ENCODE measurements at regions not wholly inside any gene's neighbourhood (a gene's known extent, or its start where the extent isn't known, plus 50 kb on each side); places are given as distances from the start of the nearest gene placed in this dataset.

- intact Hi-C loops (cut with micrococcal nuclease) = no loop called here
Measured at GRCh38 chr1:30329263-30329753, 394.1 kb downstream of the MATN1 start.

More at GRCh38 chr1:30329263-30329753, 394.1 kb downstream of the MATN1 start:
- Histone ChIP-seq H3K9me2 (ENCODE audit: insufficient read depth) (no peaks in the 10 kb centered on the region), H4K20me1 (ENCODE audit: insufficient read depth) (no peaks in the 10 kb centered on the region), H3K79me2 (ENCODE audit: insufficient read depth, low read length) (no peaks in the 10 kb centered on the region), H3K4me3 (replicated peaks in 1 of 2; ENCODE audit: low read depth in 1 of 2, low read length in 2 of 2) (no peak overlapping the region), H3K9me3 (ENCODE audit: control insufficient read depth in 1 of 2, insufficient read depth in 1 of 2, low read depth in 1 of 2, low read length in 2 of 2) (no peaks in the 10 kb centered on the region), H3K27me3 (ENCODE audit: insufficient read depth, low read length) (no peaks in the 10 kb centered on the region), H3K27ac (ENCODE audit: low read depth, low read length) (no peak overlapping the region), H3K9ac (ENCODE audit: low read length) (no peak overlapping the region), H2AFZ (ENCODE audit: low read depth, low read length, poor library complexity, severe bottlenecking) (no peak overlapping the region), H3K36me3 (ENCODE audit: control insufficient read depth in 1 of 2, insufficient read depth in 2 of 2, low read length in 2 of 2) (no peaks in the 10 kb centered on the region), H3K4me2 (ENCODE audit: low read length) (no peak overlapping the region), H3K4me1 (ENCODE audit: control insufficient read depth in 1 of 2, insufficient read depth in 2 of 2, low read length in 2 of 2) (no peaks in the 10 kb centered on the region)
- DNase-seq (ENCODE audit: low read depth, low spot score) (no peak), ATAC-seq (no peak)
- no TSS peak for BruUV-seq (replicated peaks)
- TF ChIP-seq SP1 (IDR thresholded peaks at IDR 0.05; ENCODE audit: low read depth) (no peak), POLR2AphosphoS5 (IDR thresholded peaks at IDR 0.05; ENCODE audit: low read depth, low read length) (no peak), ZNF274 (IDR thresholded peaks at IDR 0.05; ENCODE audit: low read depth, low read length) (no peak), EZH2 (IDR thresholded peaks at IDR 0.05) (no peak), EGR1 (IDR thresholded peaks at IDR 0.05; ENCODE audit: low read depth) (no peak), FOSL1 (IDR thresholded peaks at IDR 0.05; ENCODE audit: low read depth) (no peak), ELF1 (IDR thresholded peaks at IDR 0.05; ENCODE audit: borderline replicate concordance, low read depth) (no peak), ZFX (IDR thresholded peaks at IDR 0.05) (no peak), MAX (IDR thresholded peaks at IDR 0.05) (no peak), YY1 (IDR thresholded peaks at IDR 0.05; ENCODE audit: extremely low read depth, insufficient replicate concordance, low read depth, low read length) (no peak), CTCF (IDR thresholded peaks at IDR 0.05 in 2 of 3, conservative IDR thresholded peaks at IDR 0.05 in 1 of 3; ENCODE audit: borderline replicate concordance in 1 of 3, insufficient read depth in 1 of 3, low read depth in 2 of 3, low read length in 2 of 3) (no peak), RAD21 (IDR thresholded peaks at IDR 0.05; ENCODE audit: low read depth) (no peak), CBX3 (IDR thresholded peaks at IDR 0.05; ENCODE audit: low read depth) (no peak), ATF3 (IDR thresholded peaks at IDR 0.05) (no peak), ZBTB33 (IDR thresholded peaks at IDR 0.05; ENCODE audit: extremely low read depth, insufficient replicate concordance, low read length) (no peak), JUND (IDR thresholded peaks at IDR 0.05) (no peak), CEBPB (IDR thresholded peaks at IDR 0.05; ENCODE audit: low read depth) (no peak)
- CTCF ChIA-PET = no interaction called here
- POLR2A ChIA-PET = no interaction called here
- RAD21 ChIA-PET (ENCODE audit: low non-redundant PET in 1 of 2, low total read pairs in 2 of 2, uncharacterized antibody in 2 of 2, unreplicated experiment in 2 of 2) = no interaction called here

Measured in HCT116 (cell line).